IMR-90 (cell line): ENCODE measurements at regions not wholly inside any gene's neighbourhood (a gene's known extent, or its start where the extent isn't known, plus 50 kb on each side); places are given as distances from the start of the nearest gene placed in this dataset.

Experiments used
- ATAC-seq: fragments of 200-7000 bp; cut with Tn5 transposase; 2 replicates; pipeline ENCODE4 v1.9.1; 2020; ENCODE audit warnings: low read depth, mild to moderate bottlenecking, moderate library complexity
- BruUV-seq: library from RNA; stranded (reverse); fragments of 400-500 nt; replicated peaks from 2 replicates; lab custom pipeline; 2021; lab: Mats Ljungman, UMichigan
- CTCF ChIA-PET: fragments of 300-600 bp; formaldehyde crosslinking; extraction: SDS; loops from one replicate; lab custom pipeline; 2021; ENCODE audit warnings: antibody characterized with exemption; lab: Yijun Ruan, JAX
- POLR2A ChIA-PET: fragments of 300-600 bp; sonication (Branson Sonifier 250); formaldehyde crosslinking; loops from one replicate; lab custom pipeline; 2022; ENCODE audit warnings: antibody characterized with exemption; ENCODE audit not compliant: unreplicated experiment; lab: Charles Lee
- DNase-seq: peaks from one replicate; pipeline ENCODE4 v3.0.0; 2013
- H2AFZ ChIP-seq: replicated peaks from 2 replicates; pipeline ENCODE3; 2013; ENCODE audit warnings: low read length, mild to moderate bottlenecking; ENCODE audit not compliant: poor library complexity
- H2AK5ac ChIP-seq: 2 replicates; pipeline ENCODE4 v1.6.1; 2013; ENCODE audit warnings: low read depth, low read length, inconsistent platforms
- H2AK9ac ChIP-seq: replicated peaks from 2 replicates; pipeline ENCODE3; 2013; ENCODE audit warnings: mild to moderate bottlenecking, low read depth, low read length, moderate library complexity; ENCODE audit not compliant: poor library complexity
- H2BK120ac ChIP-seq: 2 replicates; pipeline ENCODE4 v1.6.1; 2013; ENCODE audit warnings: low read depth, low read length, inconsistent platforms
- H2BK15ac ChIP-seq: 3 replicates; pipeline ENCODE4 v1.6.1; 2013; ENCODE audit warnings: low read depth, low read length, inconsistent platforms
- H2BK20ac ChIP-seq: 2 replicates; pipeline ENCODE4 v1.6.1; 2013; ENCODE audit warnings: low read depth, mild to moderate bottlenecking, inconsistent platforms, low read length, moderate library complexity
- H2BK5ac ChIP-seq: 2 replicates; pipeline ENCODE4 v1.6.1; 2013; ENCODE audit warnings: mild to moderate bottlenecking, low read depth, low read length, inconsistent platforms; ENCODE audit not compliant: poor library complexity, severe bottlenecking
- H3K14ac ChIP-seq: replicated peaks from 2 replicates; pipeline ENCODE4 v1.6.1; 2013; ENCODE audit warnings: low read depth, low read length, inconsistent platforms
- H3K18ac ChIP-seq: 2 replicates; pipeline ENCODE4 v1.6.1; 2013; ENCODE audit warnings: low read depth, low read length, control low read depth
- H3K23ac ChIP-seq: 2 replicates; pipeline ENCODE4 v1.6.1; 2013; ENCODE audit warnings: low read depth, low read length, inconsistent platforms
- H3K27ac ChIP-seq: 2 replicates; pipeline ENCODE4 v1.5.1; 2013; ENCODE audit warnings: mild to moderate bottlenecking, control low read depth, low read length; ENCODE audit not compliant: insufficient read depth
- H3K27me3 ChIP-seq: 2 replicates; pipeline ENCODE4 v1.6.1; 2013; ENCODE audit warnings: low read length; ENCODE audit not compliant: control insufficient read depth, insufficient read depth
- H3K36me3 ChIP-seq: 2 replicates; pipeline ENCODE4 v1.6.1; 2013; ENCODE audit warnings: low read length, mixed read lengths; ENCODE audit not compliant: control insufficient read depth, insufficient read depth
- H3K4ac ChIP-seq: 2 replicates; pipeline ENCODE4 v1.6.1; 2013; ENCODE audit warnings: low read depth, low read length, inconsistent platforms
- H3K4me1 ChIP-seq: 2 replicates; pipeline ENCODE4 v1.6.1; 2013; ENCODE audit warnings: low read length, mixed read lengths; ENCODE audit not compliant: control insufficient read depth, insufficient read depth
- H3K4me2 ChIP-seq: 2 replicates; pipeline ENCODE4 v1.6.1; 2013; ENCODE audit warnings: low read depth, mild to moderate bottlenecking, control low read depth, low read length, moderate library complexity
- H3K4me3 ChIP-seq: 2 replicates; pipeline ENCODE4 v1.5.1; 2013; ENCODE audit warnings: low read depth, mild to moderate bottlenecking, control low read depth, low read length, moderate library complexity; ENCODE audit not compliant: insufficient read depth
- H3K56ac ChIP-seq: 2 replicates; pipeline ENCODE4 v1.6.1; 2013; ENCODE audit warnings: low read length, inconsistent platforms; ENCODE audit not compliant: insufficient read depth; ENCODE audit errors: extremely low read depth
- H3K79me1 ChIP-seq, 2 experiments: 2 replicates each; pipeline ENCODE4 v1.6.1; 2013; ENCODE audit warnings: low read length in 2 of 2, inconsistent platforms in 1 of 2, low read depth in 1 of 2
- H3K9ac ChIP-seq: 2 replicates; pipeline ENCODE4 v1.6.1; 2013; ENCODE audit warnings: low read depth, low read length, control low read depth
- H3K9me1 ChIP-seq: 2 replicates; pipeline ENCODE4 v1.6.1; 2013; ENCODE audit warnings: low read length, inconsistent platforms; ENCODE audit not compliant: insufficient read depth
- H3K9me3 ChIP-seq: 2 replicates; pipeline ENCODE4 v1.6.1; 2013; ENCODE audit warnings: low read length; ENCODE audit not compliant: control insufficient read depth, insufficient read depth
- H4K20me1 ChIP-seq: 2 replicates; pipeline ENCODE4 v1.6.1; 2013; ENCODE audit warnings: low read length, inconsistent platforms; ENCODE audit not compliant: insufficient read depth
- H4K5ac ChIP-seq: 2 replicates; pipeline ENCODE4 v1.6.1; 2013; ENCODE audit warnings: mild to moderate bottlenecking, low read depth, low read length, control low read depth
- H4K8ac ChIP-seq, 2 experiments: 2 replicates each; pipeline ENCODE4 v1.6.1; 2013; ENCODE audit warnings: low read depth in 2 of 2, low read length in 2 of 2, control low read depth in 1 of 2, inconsistent platforms in 1 of 2
- H4K91ac ChIP-seq: 2 replicates; pipeline ENCODE4 v1.6.1; 2013; ENCODE audit warnings: low read depth, low read length, inconsistent platforms; ENCODE audit not compliant: insufficient read depth
- BHLHE40 ChIP-seq: fragments of 150-350 bp; IDR thresholded peaks from 2 replicates; pipeline ENCODE4 v1.6.1; 2016; ENCODE audit warnings: mild to moderate bottlenecking, low read depth, low read length
- CEBPB ChIP-seq: IDR thresholded peaks from 2 replicates; pipeline ENCODE4 v1.6.1; 2012; ENCODE audit warnings: low read depth, low read length, improper control_type of control experiment
- CHD1 ChIP-seq: IDR thresholded peaks from 2 replicates; pipeline ENCODE4 v1.6.1; 2012; ENCODE audit warnings: low read depth, low read length, improper control_type of control experiment
- FOS ChIP-seq: fragments of 150-350 bp; IDR thresholded peaks from 2 replicates; pipeline ENCODE4 v1.6.1; 2016; ENCODE audit warnings: low read depth, low read length
- MAFK ChIP-seq: IDR thresholded peaks from 2 replicates; pipeline ENCODE4 v1.6.1; 2012; ENCODE audit warnings: low read depth, low read length, improper control_type of control experiment
- RCOR1 ChIP-seq: IDR thresholded peaks from 2 replicates; pipeline ENCODE4 v1.6.1; 2012; ENCODE audit warnings: mild to moderate bottlenecking, low read length, improper control_type of control experiment; ENCODE audit not compliant: insufficient replicate concordance
- WGBS, 2 experiments: methylation state at CpG; one replicate each; pipeline versions ENCODE4 v1.1.5 to v1.1.7; 2013; ENCODE audit warnings: missing lambda C conversion rate in 2 of 2; ENCODE audit not compliant: insufficient read length in 1 of 2; ENCODE audit errors: extremely low coverage in 2 of 2; 5-methylcytosine and 5-hydroxymethylcytosine counted together
- dilution Hi-C: fragments of 300-500 bp; cut with HindIII; formaldehyde crosslinking; loops from one replicate; pipeline ENCODE4 v1.14.3; 2018; ENCODE audit warnings: low sequenced_read_pairs; ENCODE audit not compliant: unreplicated experiment
- in situ Hi-C: fragments of 300-500 bp; cut with MboI; formaldehyde crosslinking; loops from 3 replicates; pipeline ENCODE4 v1.14.3; 2019; ENCODE audit warnings: low sequenced_read_pairs, inconsistent platforms, mixed read lengths
- intact Hi-C: fragments of 100-400 bp; cut with micrococcal nuclease; formaldehyde crosslinking; loops from 2 replicates; pipeline ENCODE4 v1.10.0; 2022
- TF ChIP-seq, protein P1 (sequence below): fragments of 150-350 bp; IDR thresholded peaks from 2 replicates; pipeline ENCODE4 v1.6.1; 2017; ENCODE audit warnings: mild to moderate bottlenecking, antibody characterized with exemption, low read length, low read depth

DNA sequence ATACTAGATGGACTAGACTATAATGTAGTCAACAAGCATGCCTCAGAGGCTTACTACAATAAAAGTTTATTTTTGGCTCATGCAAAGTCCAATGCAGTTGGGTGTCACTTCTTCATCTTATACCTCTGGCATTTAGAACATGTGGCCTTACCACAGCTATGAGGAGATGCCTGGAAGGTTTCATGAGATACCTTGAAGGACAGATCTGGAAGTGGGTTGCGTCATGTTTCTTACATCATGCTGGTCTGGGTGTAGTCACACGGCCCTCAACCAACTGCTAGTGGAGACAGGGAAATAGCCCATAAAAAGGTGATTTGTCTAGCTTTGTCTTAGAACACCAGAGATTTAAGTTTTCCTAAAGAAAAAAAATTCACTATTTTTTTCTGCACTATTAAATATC lies 91.7 kb upstream of the MMADHC start:
- Histone ChIP-seq H4K8ac (no peak overlapping the region), H2BK120ac (no peak overlapping the region), H3K27me3 (no peaks in the 10 kb centered on the region), H4K20me1 (no peaks in the 10 kb centered on the region), H3K14ac (no peak overlapping the region), H4K91ac (no peak overlapping the region), H2AK5ac (no peak overlapping the region), H2BK20ac (no peak overlapping the region), H3K4me2 (no peak overlapping the region), H3K56ac (no peak overlapping the region), H3K27ac (no peak overlapping the region), H3K4ac (no peak overlapping the region), H3K18ac (no peak overlapping the region), H3K79me1 (no peaks in the 10 kb centered on the region), H2AK9ac (no peak overlapping the region), H3K9ac (no peak overlapping the region), H3K36me3 (no peaks in the 10 kb centered on the region), H4K5ac (no peak overlapping the region), H3K4me1 (no peaks in the 10 kb centered on the region; the same call in 1 of the 2 replicates), H3K23ac (no peak overlapping the region), H2BK15ac (no peak overlapping the region), H3K9me1 (no peaks in the 10 kb centered on the region), H3K4me3 (no peak overlapping the region), H3K9me3 (no peaks in the 10 kb centered on the region), H2AFZ (no peak overlapping the region), H2BK5ac (no peak overlapping the region)
- dilution Hi-C loops = no loop called here
- WGBS, 2 experiments = no CpG with 5 or more reads among the region's 2 CpGs
- no TSS peak for BruUV-seq
- DNase-seq (peak; percentile 67), ATAC-seq (no peak)
- intact Hi-C loops = no loop called here
- ChIA-PET POLR2A (interaction anchor here (0.5 kb wide), 1 partner anchor 599 kb away, joined by 3 read pairs; no protein-coding TSS in a partner anchor), CTCF (no interaction called here)
- in situ Hi-C loops = no loop called here
- no peak for TF ChIP-seq RCOR1
- TF ChIP-seq CEBPB = peak; percentile 86
- TF ChIP-seq, protein P1, sequence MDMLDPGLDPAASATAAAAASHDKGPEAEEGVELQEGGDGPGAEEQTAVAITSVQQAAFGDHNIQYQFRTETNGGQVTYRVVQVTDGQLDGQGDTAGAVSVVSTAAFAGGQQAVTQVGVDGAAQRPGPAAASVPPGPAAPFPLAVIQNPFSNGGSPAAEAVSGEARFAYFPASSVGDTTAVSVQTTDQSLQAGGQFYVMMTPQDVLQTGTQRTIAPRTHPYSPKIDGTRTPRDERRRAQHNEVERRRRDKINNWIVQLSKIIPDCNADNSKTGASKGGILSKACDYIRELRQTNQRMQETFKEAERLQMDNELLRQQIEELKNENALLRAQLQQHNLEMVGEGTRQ = no peak
- TF ChIP-seq FOS = no peak
- TF ChIP-seq MAFK = no peak
- TF ChIP-seq BHLHE40 = no peak
- no peak for TF ChIP-seq CHD1
